Ureter (tissue), 1 donor: ENCODE measurements at regions not wholly inside any gene's neighbourhood (a gene's known extent, or its start where the extent isn't known, plus 50 kb on each side); places are given as distances from the start of the nearest gene placed in this dataset.
"Not testable (repeated sequence)": the region's sequence is repeated elsewhere in the genome, so short reads cannot be mapped to it uniquely, and the experiment has no call there.

Experiments
- DNase-seq: peaks from one replicate; pipeline ENCODE4 v3.0.0-alpha.2; 2020; ENCODE audit warnings: low spot score
- donor health status: DM: yes; HTN: yes; CAD: no.

DNA sequence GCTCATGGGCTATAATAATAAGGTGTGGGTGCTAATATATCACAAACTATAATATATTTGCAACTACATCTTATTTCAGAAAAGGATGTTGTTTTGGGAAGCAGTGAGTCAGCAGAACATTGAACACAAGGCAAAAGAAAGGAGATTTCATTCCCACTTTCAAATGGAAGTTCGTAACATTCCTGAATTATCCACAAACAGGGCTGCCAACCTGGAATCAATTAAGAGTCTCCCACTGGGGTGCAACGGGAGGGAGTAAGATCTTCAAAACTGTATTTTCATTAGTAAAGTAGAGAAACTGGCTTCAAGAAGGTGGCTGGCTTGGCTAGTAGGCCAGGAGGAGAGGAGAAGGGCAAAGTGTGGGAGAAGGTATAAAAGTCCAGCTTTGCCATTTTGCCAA lies 479.6 kb downstream of the CNTN3 start:
- no peak for DNase-seq

- DNase-seq = not testable (repeated sequence)
Measured at GRCh38 chr3:74131546-74132328, 482.7 kb downstream of the CNTN3 start.

DNA sequence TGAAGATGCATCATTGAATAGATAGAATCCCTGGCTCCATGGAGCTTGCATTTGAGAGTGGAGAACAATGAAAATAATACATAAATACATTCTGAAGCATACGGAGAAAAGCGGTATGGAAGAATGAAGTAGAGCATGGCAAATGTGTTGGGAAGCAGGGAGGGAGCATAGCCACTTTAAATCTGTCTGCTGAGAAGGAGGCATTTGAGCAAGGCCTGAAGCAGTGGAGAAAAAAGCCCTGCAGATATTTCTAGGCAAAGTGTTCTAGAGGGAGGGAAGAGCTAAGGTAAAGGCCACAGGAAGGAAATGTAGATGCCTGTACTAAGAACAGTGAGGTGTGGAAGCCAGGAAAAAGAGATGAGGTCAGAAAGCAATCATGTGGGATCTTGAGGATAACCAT lies 484.8 kb downstream of the CNTN3 start:
- no peak for DNase-seq

DNA sequence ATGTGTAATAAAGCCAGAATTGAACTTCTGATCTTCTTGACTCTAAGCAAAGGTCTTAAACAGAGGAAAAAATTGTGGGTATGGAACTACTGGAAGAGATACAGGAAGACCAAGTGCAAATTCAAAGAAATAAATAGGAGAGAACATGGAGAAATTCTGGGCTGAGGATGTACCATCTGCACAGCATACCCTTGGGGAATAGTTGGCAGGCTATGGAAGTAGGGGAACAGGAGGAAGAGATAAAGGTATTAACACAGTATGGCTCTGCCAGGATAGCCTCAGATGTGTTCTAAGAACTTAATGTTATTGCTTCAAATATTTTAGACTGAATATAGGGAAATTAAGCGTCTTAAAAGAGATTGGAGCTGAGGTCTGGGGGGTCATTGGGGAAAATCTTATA lies 485.4 kb downstream of the CNTN3 start:
- no peak for DNase-seq

DNA sequence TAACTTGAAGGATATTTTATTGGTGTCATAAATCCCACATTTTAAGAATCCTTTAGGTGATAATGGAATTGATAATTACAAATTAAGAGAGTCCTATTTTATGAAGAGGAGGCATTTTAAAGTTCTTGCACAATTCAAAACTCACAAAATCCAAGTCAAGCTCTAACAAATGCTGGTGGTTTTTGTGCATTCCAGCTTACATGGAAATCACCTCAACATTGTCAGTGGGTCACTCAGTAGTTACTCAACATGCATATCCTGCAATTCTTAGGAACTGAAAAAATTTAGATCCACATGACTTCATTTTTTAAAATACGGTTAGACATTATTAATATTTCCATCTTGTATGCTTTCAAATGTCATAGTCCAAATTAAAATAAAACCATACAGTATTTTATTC lies 487.2 kb downstream of the CNTN3 start:
- DNase-seq = no peak

DNA sequence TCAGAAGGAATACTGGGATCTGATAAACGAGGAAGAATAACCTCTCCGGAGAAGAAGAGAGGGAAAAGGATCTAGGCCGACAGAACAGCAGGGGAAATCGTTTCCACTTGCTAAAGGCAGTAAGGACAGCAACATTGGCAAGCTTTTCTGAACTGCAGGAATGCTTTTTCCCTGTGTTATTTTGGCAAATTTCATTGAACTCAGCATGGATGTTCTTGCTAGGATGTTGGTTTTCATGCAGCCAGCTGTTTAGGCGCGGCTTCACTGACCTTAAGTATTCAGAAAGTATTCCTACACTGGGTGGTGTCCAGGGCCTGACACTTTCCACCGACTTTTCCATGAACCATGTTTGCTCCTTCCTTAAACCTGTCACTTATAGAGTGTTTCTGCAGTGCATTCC lies 489.7 kb downstream of the CNTN3 start:
- no peak for DNase-seq

GRCh38 chr3:74122281-74122680 lies 492.2 kb downstream of the CNTN3 start:
- DNase-seq = no peak

GRCh38 chr3:74121761-74122160 lies 492.7 kb downstream of the CNTN3 start:
- no peak for DNase-seq

DNA sequence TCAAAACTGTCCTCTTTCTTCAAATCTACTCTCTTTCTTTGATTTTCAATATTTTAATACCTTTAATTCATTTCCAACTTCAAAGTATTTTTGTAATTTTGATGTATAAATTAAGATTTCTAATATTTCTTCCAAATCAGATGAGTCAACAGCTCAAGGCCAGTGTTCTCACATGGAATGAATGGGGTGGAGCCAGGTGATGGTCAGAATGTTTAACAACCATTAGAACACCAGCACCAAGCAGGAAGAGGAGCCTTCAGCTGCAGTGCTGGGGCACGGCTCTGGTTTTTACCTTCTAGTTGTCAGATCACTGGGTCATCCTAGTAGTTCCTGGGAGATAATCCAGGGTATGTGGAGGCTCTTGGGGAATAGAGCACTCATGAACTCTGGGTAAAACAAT lies 494.5 kb upstream of the PDZRN3 start:
- no peak for DNase-seq

- no peak for DNase-seq
Measured at GRCh38 chr3:74115906-74116305, 491.2 kb upstream of the PDZRN3 start.

- no peak for DNase-seq
Measured at GRCh38 chr3:74107451-74107850, 482.7 kb upstream of the PDZRN3 start.

DNA sequence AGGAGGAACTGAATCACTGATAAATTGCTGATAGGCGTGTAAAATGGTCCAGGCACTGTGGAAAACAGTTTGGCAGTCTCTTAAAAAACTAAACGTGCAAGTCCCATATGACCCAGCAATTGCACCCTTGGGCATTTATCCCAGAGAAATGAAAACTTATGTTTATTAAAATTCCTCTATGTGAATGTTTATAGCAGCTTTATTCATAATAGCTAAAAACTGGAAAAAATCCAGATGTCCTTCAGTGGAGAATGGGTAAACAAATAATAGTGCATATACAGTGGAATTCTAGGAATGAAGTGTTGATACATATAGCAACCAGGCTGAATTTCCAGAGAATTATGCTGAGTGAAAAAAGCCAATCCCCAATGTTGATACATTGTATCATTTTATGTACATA lies 482.2 kb upstream of the PDZRN3 start:
- no peak for DNase-seq

DNA sequence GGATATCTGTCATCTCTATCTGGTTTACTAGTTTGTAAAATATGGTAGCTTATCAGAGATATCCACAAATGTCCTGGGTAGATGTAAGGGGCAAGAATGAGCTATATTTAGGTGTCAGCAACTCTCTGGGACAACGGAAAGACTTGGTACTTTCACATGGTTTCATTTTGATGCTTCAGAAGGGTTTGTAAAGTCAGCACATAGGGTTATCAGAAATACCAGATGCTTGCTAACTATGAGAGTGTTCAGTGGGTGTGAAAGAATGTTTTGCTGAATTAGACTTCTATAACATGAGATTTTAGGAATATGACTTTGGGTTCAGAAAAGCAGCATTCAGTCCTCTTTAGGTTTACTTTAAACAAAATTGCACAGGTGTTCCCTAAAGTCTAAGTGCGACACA lies 466.5 kb upstream of the PDZRN3 start:
- no peak for DNase-seq

GRCh38 chr3:74089814-74090213 lies 465.1 kb upstream of the PDZRN3 start:
- no peak for DNase-seq

DNA sequence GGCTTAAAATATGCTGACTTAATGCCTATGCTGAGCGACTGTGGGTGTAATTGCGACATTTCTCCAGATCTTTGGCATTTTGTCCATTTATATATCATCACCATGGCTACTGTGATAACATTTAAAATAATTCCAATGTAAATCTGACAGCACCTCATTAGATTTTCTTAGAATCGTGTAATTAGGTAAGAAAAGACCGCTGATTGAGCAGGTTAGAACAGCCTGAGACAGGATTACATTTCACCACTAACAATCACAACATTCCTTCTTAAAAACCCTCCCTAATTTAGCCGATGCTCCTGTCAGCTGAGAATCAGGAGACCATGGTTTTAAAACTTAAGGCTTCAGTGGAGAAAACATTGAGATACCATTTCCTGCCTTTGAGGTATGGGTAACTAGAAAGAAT lies 455.3 kb upstream of the PDZRN3 start:
- DNase-seq = no peak

GRCh38 chr3:74075241-74075640 lies 450.5 kb upstream of the PDZRN3 start:
- no peak for DNase-seq

DNA sequence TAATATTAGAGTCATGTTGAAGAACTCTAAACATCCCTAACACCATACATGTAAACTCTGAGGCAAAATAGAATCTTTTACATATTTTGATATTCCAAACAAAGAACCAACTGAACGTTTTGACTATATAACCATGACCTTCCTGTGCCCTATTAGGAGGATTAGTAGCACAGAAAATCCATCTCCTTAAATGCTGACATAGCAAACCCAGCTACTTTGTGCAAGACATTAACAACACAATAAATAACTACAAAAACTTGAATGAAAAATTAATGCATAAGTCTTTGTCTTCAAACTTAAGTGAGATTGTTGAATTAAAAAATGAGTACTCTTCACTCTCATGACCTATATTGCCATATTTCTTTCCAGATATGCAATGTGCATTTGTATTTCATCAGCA lies 450.0 kb upstream of the PDZRN3 start:
- no peak for DNase-seq

DNA sequence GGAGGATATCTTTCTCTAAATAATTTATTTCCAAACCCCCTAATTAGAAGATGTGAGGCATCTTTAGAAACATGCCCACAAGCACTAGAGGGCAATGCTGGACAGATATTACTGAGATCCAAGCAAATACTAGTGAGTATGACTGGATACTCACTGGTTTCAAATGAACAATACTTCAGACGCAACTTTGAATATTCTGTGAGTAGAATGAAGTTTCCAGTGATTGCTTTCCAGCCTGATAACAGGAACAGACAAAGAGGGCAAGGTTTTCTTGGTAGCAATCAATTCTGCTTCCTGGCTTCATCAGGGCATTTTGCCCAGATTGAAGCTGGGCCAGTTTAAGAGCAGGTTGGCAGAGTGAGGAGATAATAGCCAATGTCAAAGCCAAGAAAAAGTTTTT lies 442.6 kb upstream of the PDZRN3 start:
- no peak for DNase-seq

DNA sequence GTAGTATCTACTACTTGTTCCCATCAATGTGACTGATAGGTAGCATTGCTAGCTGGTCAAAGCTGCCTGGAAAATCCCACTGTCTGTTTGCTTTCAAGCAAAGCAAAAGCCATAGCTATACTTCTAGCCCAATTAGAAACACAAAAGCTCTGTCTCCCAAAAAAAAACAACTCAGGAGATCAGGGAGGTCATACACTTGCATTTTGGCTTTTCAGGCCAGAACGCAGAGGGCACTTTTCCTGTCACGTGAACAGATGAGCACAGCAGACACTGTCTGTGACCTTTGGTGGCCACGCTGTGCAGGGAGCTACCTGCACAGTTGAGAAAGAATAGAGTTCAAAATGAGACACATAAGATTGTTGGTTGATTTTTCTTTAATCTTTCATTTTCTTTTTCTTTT lies 441.7 kb upstream of the PDZRN3 start:
- no peak for DNase-seq

DNA sequence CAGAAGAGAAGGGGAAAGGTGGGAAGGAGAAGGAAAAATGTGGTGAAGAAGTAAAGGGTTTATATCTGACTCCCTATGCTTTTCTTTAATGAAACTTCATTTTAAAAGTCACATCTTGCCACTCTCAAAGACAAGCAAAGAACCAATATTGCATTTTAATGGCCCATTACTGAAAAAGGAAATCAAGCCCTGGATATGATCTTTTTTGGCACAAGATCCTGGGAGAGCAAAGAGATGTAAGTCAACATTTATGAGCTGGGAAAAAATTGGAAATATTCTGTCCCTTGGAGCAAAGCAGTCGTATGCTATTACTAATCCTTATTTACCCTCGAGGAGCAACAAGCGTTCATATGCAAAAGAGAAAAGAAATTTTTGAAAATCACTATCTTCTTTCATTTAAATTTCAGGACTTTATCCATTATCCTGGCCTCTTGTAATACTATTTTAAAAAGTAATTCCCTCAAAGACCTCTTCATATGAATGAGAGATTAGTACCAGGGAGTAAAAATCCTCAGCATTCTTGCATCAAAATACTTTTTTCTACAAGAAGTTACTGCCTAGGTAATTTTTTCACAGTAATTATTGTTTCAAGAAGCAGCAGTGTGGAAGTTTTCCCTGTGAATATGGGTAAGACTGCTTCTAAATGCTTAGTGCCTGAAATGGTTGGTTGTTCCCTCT lies 435.3 kb upstream of the PDZRN3 start:
- no peak for DNase-seq

- no peak for DNase-seq
Measured at GRCh38 chr3:74059301-74059922, 434.7 kb upstream of the PDZRN3 start.

DNA sequence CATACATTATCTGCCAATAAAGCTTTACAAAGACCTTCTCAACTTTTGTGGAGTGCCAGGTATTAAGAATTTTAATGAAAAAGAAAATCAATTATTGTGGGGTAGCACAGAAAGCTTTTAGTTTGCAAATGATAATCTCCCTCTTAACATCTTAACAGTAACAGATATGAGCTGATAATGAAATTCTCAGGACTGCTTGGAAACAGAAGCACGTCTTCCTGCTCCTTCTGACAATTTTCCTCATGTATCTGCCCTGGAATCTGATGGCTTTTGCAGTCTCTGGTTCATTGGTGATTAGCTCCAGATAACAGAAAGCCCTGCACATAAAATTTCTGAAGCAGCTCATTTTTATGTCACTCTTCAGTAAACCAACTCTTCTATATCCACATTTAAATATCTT lies 432.4 kb upstream of the PDZRN3 start:
- DNase-seq = no peak

- no peak for DNase-seq
Measured at GRCh38 chr3:74055061-74055460, 430.3 kb upstream of the PDZRN3 start.
